Activated T-cell treated with anti-CD3 and anti-CD28 coated beads, Interleukin-2, amount 50 U/mL, for 1 hour (primary cell): ENCODE measurements at regions not wholly inside any gene's neighbourhood (a gene's known extent, or its start where the extent isn't known, plus 50 kb on each side); places are given as distances from the start of the nearest gene placed in this dataset.

Source experiments
- DNase-seq: peaks from one replicate; pipeline ENCODE4 v3.0.0-alpha.2; 2020

GRCh38 chr4:1522606-1523005 is 116.4 kb upstream of the NKX1-1 start:
- DNase-seq = no peak

GRCh38 chr4:1521821-1522361 is 115.6 kb upstream of the NKX1-1 start:
- DNase-seq = no peak

GRCh38 chr4:1520795-1521576 is 114.7 kb upstream of the NKX1-1 start:
- DNase-seq = peak; percentile 29

GRCh38 chr4:1519787-1520661 is 113.8 kb upstream of the NKX1-1 start:
- DNase-seq = no peak

- DNase-seq = no peak
These were observed 112.9 kb upstream of the NKX1-1 start for GRCh38 chr4:1518997-1519700.

GRCh38 chr4:1517592-1518411 is 111.6 kb upstream of the NKX1-1 start:
- DNase-seq = no peak

GRCh38 chr4:1516881-1517480 is 110.7 kb upstream of the NKX1-1 start:
- DNase-seq = no peak

- no peak for DNase-seq
These were observed 110.0 kb upstream of the NKX1-1 start for GRCh38 chr4:1516261-1516660.

GRCh38 chr4:1515763-1516162 is 109.5 kb upstream of the NKX1-1 start:
- DNase-seq = no peak

- no peak for DNase-seq
These were observed 108.9 kb upstream of the NKX1-1 start for GRCh38 chr4:1515156-1515555.

GRCh38 chr4:1514612-1515011 is 108.4 kb upstream of the NKX1-1 start:
- DNase-seq = no peak

- DNase-seq = no peak
These were observed 107.8 kb upstream of the NKX1-1 start for GRCh38 chr4:1513936-1514483.

- peak; percentile 59 for DNase-seq
These were observed 106.8 kb upstream of the NKX1-1 start for GRCh38 chr4:1512738-1513660.

- DNase-seq = no peak
These were observed 106.0 kb upstream of the NKX1-1 start for GRCh38 chr4:1512051-1512737.

- DNase-seq = no peak
These were observed 105.3 kb upstream of the NKX1-1 start for GRCh38 chr4:1511441-1512041.

- DNase-seq = no peak
These were observed 104.7 kb upstream of the NKX1-1 start for GRCh38 chr4:1510931-1511330.

GRCh38 chr4:1509366-1509765 is 103.1 kb upstream of the NKX1-1 start:
- no peak for DNase-seq

GRCh38 chr4:1508161-1509160 is 102.2 kb upstream of the NKX1-1 start:
- DNase-seq = peak; percentile 6
